Transverse colon (tissue), 4 donors: ENCODE measurements at regions not wholly inside any gene's neighbourhood (a gene's known extent, or its start where the extent isn't known, plus 50 kb on each side); places are given as distances from the start of the nearest gene placed in this dataset.

Experiments
- EP300 ChIP-seq: sonication (generic); formaldehyde crosslinking; IDR thresholded peaks from one replicate; pipeline ENCODE4 v1.6.1; 2017; ENCODE audit warnings: antibody characterized with exemption, low read depth
- POLR2A ChIP-seq: fragments of 450-650 bp; IDR thresholded peaks from one replicate; pipeline ENCODE4 v1.6.1; 2016; ENCODE audit warnings: antibody characterized with exemption, mild to moderate bottlenecking, moderate library complexity
- POLR2AphosphoS5 ChIP-seq, 3 donors: sonication (generic); formaldehyde crosslinking; IDR thresholded peaks; one replicate each; pipeline ENCODE4 v1.6.1; 2016; ENCODE audit warnings: antibody characterized with exemption in 3 of 3
- TF ChIP-seq, protein P1 (sequence below), 5 experiments: fragments of 200-600 bp in 3 of 5; fragments of 450-650 bp in 2 of 5; sonication (generic) in 3 of 5; IDR thresholded peaks; 1 replicate in 2 of 5; 2 replicates in 3 of 5; pipeline ENCODE4 v1.5.1; 2016 to 2017; ENCODE audit warnings: antibody characterized with exemption in 5 of 5, inconsistent platforms in 3 of 5, mild to moderate bottlenecking in 2 of 5, moderate library complexity in 1 of 5

DNA sequence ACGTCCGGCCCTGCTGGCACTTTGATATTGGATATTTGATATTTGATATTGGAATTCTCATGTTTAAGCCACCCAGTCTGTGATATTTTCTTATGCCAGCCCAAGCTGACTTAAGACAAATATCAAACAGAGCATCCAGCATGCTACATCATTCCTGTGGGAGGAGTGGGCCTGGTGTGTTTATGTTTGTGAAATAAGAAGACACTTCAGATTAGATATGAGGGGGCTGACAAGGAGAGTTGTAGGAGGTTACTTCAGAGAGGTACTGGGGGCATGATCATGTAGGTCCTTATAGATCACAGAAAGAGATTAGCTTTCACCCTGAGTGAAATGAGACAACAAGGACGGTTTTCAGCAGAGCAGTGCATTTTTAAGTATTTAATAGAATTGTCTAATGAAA is 382.9 kb downstream of the SEMA3D start:
- TF ChIP-seq, protein P1, sequence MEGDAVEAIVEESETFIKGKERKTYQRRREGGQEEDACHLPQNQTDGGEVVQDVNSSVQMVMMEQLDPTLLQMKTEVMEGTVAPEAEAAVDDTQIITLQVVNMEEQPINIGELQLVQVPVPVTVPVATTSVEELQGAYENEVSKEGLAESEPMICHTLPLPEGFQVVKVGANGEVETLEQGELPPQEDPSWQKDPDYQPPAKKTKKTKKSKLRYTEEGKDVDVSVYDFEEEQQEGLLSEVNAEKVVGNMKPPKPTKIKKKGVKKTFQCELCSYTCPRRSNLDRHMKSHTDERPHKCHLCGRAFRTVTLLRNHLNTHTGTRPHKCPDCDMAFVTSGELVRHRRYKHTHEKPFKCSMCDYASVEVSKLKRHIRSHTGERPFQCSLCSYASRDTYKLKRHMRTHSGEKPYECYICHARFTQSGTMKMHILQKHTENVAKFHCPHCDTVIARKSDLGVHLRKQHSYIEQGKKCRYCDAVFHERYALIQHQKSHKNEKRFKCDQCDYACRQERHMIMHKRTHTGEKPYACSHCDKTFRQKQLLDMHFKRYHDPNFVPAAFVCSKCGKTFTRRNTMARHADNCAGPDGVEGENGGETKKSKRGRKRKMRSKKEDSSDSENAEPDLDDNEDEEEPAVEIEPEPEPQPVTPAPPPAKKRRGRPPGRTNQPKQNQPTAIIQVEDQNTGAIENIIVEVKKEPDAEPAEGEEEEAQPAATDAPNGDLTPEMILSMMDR (IDR thresholded peaks at IDR 0.05): no peak
- TF ChIP-seq POLR2A: no peak
- no peak for TF ChIP-seq POLR2AphosphoS5 (IDR thresholded peaks at IDR 0.05)
- TF ChIP-seq EP300: no peak
